ENCODE measurements at regions not wholly inside any gene's neighbourhood (a gene's known extent, or its start where the extent isn't known, plus 50 kb on each side); places are given as distances from the start of the nearest gene placed in this dataset.

- WGBS, 2 donors, result 57 to 59% methylated on average over 2 of the region's 2 CpGs
- H3K9me3 ChIP-seq, result peaks cover 0 to 6% (median 0%) of the 10 kb centered on the region in 11 donors
- ATAC-seq (no peak), DNase-seq (no peak)
- peaks cover 0 to 35% (median 22%) of the 10 kb centered on the region in 9 donors for H3K4me1 ChIP-seq
- H3K36me3 ChIP-seq, result no peaks in the 10 kb centered on the region
- no peak for TF ChIP-seq CTCF (IDR thresholded peaks at IDR 0.05)
- intact Hi-C loops (cut with DNase I), result no loop called here
- no peaks in the 10 kb centered on the region for H3K27me3 ChIP-seq
- no peak overlapping the region for H3K27ac ChIP-seq
- H3K4me3 ChIP-seq, result no peak overlapping the region
Observed at GRCh38 chr2:220956429-220956828, 615.7 kb downstream of the EPHA4 start.

- TF ChIP-seq CTCF (IDR thresholded peaks at IDR 0.05), result no peak
- Histone ChIP-seq H3K36me3 (no peaks in the 10 kb centered on the region), H3K9me3 (no peaks in the 10 kb centered on the region), H3K27ac (peak overlapping the region in 7 of 10 donors; percentile 3 to 57 (median 28)), H3K4me3 (no peak overlapping the region), H3K4me1 (peaks cover 6 to 50% (median 28%) of the 10 kb centered on the region in 9 donors), H3K27me3 (no peaks in the 10 kb centered on the region)
- ATAC-seq (peak; percentile 65 to 93 (median 87)), DNase-seq (peak; percentile 27 to 43)
- intact Hi-C loops (cut with DNase I), result no loop called here
- 8 to 10% methylated on average over 1 of the region's 1 CpG for WGBS, 2 donors
Observed at GRCh38 chr2:220959391-220959802, 612.7 kb downstream of the EPHA4 start.

DNA sequence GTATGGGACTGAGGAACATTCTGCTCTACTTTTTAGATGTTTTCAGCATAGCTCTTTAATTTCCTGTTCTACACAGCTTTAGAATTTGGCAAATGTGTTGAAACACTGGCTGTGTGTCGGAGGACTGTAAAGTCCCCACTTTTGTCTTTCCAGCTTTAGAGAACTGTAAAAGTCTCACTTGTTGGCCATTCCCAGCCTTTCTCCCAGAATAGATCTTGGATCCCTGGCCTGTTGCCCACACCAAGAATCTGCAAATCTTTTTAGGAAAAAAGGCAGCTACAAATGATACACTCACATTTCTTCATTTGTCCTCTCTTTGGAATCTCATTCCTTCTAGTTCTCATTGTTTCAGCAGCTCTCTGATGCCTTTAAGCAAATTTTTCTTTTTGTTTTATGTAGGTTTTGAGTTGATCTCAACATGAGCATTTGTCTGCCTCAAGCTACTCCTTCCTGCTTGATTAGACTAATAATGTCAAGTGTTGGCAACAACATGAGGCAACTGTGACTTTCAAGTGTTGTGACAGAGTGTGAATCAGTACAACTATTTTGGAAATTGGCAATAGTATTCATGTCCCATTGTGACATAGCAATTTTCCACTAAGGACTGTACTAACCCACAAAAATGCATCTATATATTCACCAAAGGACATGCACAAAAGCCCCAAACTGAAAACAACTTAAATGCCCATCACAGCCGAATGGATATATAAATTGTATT lies 610.8 kb downstream of the EPHA4 start:
- H3K27ac ChIP-seq, result peak overlapping the region in 1 of 10 donors; percentile 18
- no peak overlapping the region for H3K4me3 ChIP-seq
- 80 to 84% methylated on average over 2 of the region's 2 CpGs for WGBS, 2 donors
- no peak for TF ChIP-seq CTCF (IDR thresholded peaks at IDR 0.05)
- ATAC-seq (peak in 1 of 8 donors; percentile 66), DNase-seq (peak in 1 of 2 donors; percentile 12)
- H3K9me3 ChIP-seq, result no peaks in the 10 kb centered on the region
- peaks cover 6 to 50% (median 28%) of the 10 kb centered on the region in 9 donors for H3K4me1 ChIP-seq
- H3K27me3 ChIP-seq, result no peaks in the 10 kb centered on the region
- H3K36me3 ChIP-seq, result no peaks in the 10 kb centered on the region
- intact Hi-C loops (cut with DNase I), result loop anchor here in 1 of 10 donors (5.0 kb wide), 1 partner anchor 611 kb away; the partner anchor contains the start of gene EPHA4

- Histone ChIP-seq H3K4me3 (no peak overlapping the region), H3K4me1 (peaks cover 6 to 50% (median 28%) of the 10 kb centered on the region in 9 donors), H3K27ac (no peak overlapping the region), H3K36me3 (no peaks in the 10 kb centered on the region), H3K27me3 (no peaks in the 10 kb centered on the region), H3K9me3 (no peaks in the 10 kb centered on the region)
- DNase-seq, result no peak
- no peak for ATAC-seq
- TF ChIP-seq CTCF (IDR thresholded peaks at IDR 0.05), result no peak
- intact Hi-C loops (cut with DNase I), result loop anchor here in 1 of 10 donors (5.0 kb wide), 1 partner anchor 610 kb away; the partner anchor contains the start of gene EPHA4
- 12 to 27% methylated on average over 2 of the region's 2 CpGs for WGBS, 2 donors
Observed at GRCh38 chr2:220962556-220962955, 609.5 kb downstream of the EPHA4 start.

Measured in heart right ventricle (tissue), 16 donors.